ENCODE measurements at regions not wholly inside any gene's neighbourhood (a gene's known extent, or its start where the extent isn't known, plus 50 kb on each side); places are given as distances from the start of the nearest gene placed in this dataset.

DNA sequence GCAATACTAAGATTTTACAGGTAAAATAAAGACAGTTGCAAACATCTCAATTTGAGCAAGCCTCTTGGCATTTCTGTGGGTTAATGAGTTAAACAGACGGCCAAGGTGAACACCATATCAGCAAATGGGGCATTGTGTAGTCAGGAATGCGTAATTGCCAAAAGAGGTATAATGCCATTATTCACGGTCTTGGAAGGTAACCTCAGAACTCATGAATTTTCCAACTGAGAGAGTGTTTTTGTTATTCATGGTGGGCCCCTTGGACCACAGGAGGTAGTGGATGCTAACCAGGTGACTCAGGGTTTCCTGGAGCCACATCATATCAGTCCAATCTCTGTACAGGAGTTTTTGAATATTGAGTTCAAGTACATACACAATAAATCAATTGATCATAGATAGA lies 368.0 kb upstream of the TECRL start:
- ATAC-seq (ENCODE audit: insufficient read depth, low FRiP score) (no peak), DNase-seq (no peak)
- Histone ChIP-seq H3K36me3 (ENCODE audit: control insufficient read depth in 4 of 4, insufficient read depth in 4 of 4, low read length in 4 of 4) (no peaks in the 10 kb centered on the region), H3K9me3 (ENCODE audit: control insufficient read depth in 4 of 4, insufficient read depth in 3 of 4, low read length in 3 of 4) (no peaks in the 10 kb centered on the region), H3K27ac (ENCODE audit: low read depth in 1 of 2, low read length in 1 of 2) (no peak overlapping the region), H3K4me1 (ENCODE audit: control insufficient read depth in 5 of 5, insufficient read depth in 5 of 5, low read length in 5 of 5) (no peaks in the 10 kb centered on the region), H3K4me3 (no peak overlapping the region), H3K27me3 (ENCODE audit: control insufficient read depth in 3 of 3, insufficient read depth in 3 of 3, low read length in 2 of 3) (no peaks in the 10 kb centered on the region), H3K9ac (ENCODE audit: insufficient read depth in 1 of 2, low read length in 2 of 2) (no peak overlapping the region)
- WGBS, 2 donors: 85% methylated on average over 3 of the region's 3 CpGs
- TF ChIP-seq, protein P1, sequence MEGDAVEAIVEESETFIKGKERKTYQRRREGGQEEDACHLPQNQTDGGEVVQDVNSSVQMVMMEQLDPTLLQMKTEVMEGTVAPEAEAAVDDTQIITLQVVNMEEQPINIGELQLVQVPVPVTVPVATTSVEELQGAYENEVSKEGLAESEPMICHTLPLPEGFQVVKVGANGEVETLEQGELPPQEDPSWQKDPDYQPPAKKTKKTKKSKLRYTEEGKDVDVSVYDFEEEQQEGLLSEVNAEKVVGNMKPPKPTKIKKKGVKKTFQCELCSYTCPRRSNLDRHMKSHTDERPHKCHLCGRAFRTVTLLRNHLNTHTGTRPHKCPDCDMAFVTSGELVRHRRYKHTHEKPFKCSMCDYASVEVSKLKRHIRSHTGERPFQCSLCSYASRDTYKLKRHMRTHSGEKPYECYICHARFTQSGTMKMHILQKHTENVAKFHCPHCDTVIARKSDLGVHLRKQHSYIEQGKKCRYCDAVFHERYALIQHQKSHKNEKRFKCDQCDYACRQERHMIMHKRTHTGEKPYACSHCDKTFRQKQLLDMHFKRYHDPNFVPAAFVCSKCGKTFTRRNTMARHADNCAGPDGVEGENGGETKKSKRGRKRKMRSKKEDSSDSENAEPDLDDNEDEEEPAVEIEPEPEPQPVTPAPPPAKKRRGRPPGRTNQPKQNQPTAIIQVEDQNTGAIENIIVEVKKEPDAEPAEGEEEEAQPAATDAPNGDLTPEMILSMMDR (IDR thresholded peaks at IDR 0.05; ENCODE audit: control extremely low read depth, extremely low read depth): no peak

DNA sequence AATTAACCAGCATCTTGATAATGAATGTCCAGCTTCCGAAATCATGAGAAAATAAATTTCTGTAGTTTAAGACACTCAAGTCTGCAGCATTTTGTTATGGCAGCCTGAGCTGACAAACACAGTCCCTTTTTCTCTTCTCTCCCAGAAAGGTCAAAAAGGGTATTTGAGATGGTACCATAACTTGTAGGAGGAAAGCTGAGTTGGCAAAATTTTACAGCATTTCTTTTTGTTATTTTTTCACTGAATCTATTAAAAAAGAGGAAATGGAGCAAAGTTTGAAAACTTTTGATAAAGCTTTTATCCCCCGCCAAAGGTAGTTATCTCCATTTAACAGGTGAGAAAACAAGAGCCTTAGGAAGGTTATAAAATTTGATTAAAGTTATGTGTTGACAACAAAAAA lies 367.6 kb upstream of the TECRL start:
- Histone ChIP-seq H3K27ac (ENCODE audit: low read depth in 1 of 2, low read length in 1 of 2) (no peak overlapping the region), H3K36me3 (ENCODE audit: control insufficient read depth in 4 of 4, insufficient read depth in 4 of 4, low read length in 4 of 4) (no peaks in the 10 kb centered on the region), H3K27me3 (ENCODE audit: control insufficient read depth in 3 of 3, insufficient read depth in 3 of 3, low read length in 2 of 3) (no peaks in the 10 kb centered on the region), H3K9me3 (ENCODE audit: control insufficient read depth in 4 of 4, insufficient read depth in 3 of 4, low read length in 3 of 4) (no peaks in the 10 kb centered on the region), H3K4me1 (ENCODE audit: control insufficient read depth in 5 of 5, insufficient read depth in 5 of 5, low read length in 5 of 5) (no peaks in the 10 kb centered on the region), H3K9ac (ENCODE audit: insufficient read depth in 1 of 2, low read length in 2 of 2) (no peak overlapping the region), H3K4me3 (no peak overlapping the region)
- TF ChIP-seq, protein P1 (IDR thresholded peaks at IDR 0.05; ENCODE audit: control extremely low read depth, extremely low read depth): no peak
- WGBS, 2 donors: 71 to 82% methylated on average over 2 of the region's 2 CpGs
- DNase-seq (no peak), ATAC-seq (ENCODE audit: insufficient read depth, low FRiP score) (no peak)

DNA sequence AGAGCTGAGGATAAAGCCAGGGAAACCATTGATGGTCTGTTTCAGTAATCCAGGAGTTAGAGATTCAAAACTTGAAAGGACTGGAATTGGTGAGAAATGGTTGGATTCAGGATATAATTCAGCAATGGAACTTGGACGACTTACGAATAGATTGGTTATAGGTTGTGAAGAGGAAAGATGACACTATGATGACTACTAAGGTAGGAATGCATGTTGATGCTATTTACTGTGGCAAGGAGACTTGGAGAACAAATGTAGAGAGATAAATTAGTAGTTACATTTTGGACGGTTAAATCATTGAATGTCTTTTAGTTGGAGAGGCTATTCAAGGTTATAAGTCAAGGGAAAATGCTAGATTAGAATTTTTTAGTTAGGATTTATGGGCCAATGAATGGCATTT lies 365.4 kb upstream of the TECRL start:
- whole genome bisulfite sequencing, 2 donors: 89 to 92% methylated on average over 3 of the region's 3 CpGs
- no peak for ATAC-seq (ENCODE audit: insufficient read depth, low FRiP score)
- Histone ChIP-seq H3K9me3 (ENCODE audit: control insufficient read depth in 4 of 4, insufficient read depth in 3 of 4, low read length in 3 of 4) (no peaks in the 10 kb centered on the region), H3K4me1 (ENCODE audit: control insufficient read depth in 5 of 5, insufficient read depth in 5 of 5, low read length in 5 of 5) (no peaks in the 10 kb centered on the region), H3K36me3 (ENCODE audit: control insufficient read depth in 4 of 4, insufficient read depth in 4 of 4, low read length in 4 of 4) (no peaks in the 10 kb centered on the region), H3K27me3 (ENCODE audit: control insufficient read depth in 3 of 3, insufficient read depth in 3 of 3, low read length in 2 of 3) (no peaks in the 10 kb centered on the region), H3K4me3 (no peak overlapping the region), H3K9ac (ENCODE audit: insufficient read depth in 1 of 2, low read length in 2 of 2) (no peak overlapping the region), H3K27ac (ENCODE audit: low read depth in 1 of 2, low read length in 1 of 2) (no peak overlapping the region)
- TF ChIP-seq, protein P1 (IDR thresholded peaks at IDR 0.05; ENCODE audit: control extremely low read depth, extremely low read depth): no peak
- no peak for DNase-seq

DNA sequence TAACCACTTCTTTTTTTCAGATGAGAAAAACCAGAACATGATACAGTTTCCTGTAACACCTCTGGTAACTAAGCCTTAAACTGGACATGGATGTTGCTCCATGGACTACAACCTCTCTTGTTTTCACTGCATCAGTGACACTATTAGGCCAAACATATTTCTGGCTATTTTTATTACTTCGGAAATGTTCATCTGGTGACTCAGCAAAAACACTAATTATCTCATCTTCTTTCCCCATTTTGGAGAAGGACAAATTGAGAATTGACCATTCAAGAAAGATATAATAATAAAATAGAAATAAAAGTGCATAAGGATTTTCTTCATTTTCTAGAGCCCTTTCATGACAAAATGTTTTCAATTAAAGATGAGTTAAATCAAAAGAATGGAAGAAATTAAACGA lies 361.9 kb upstream of the TECRL start:
- DNase-seq (no peak), ATAC-seq (ENCODE audit: insufficient read depth, low FRiP score) (no peak)
- Histone ChIP-seq H3K9me3 (ENCODE audit: control insufficient read depth in 4 of 4, insufficient read depth in 3 of 4, low read length in 3 of 4) (no peaks in the 10 kb centered on the region), H3K27me3 (ENCODE audit: control insufficient read depth in 3 of 3, insufficient read depth in 3 of 3, low read length in 2 of 3) (no peaks in the 10 kb centered on the region), H3K9ac (ENCODE audit: insufficient read depth in 1 of 2, low read length in 2 of 2) (no peak overlapping the region), H3K27ac (ENCODE audit: low read depth in 1 of 2, low read length in 1 of 2) (no peak overlapping the region), H3K36me3 (ENCODE audit: control insufficient read depth in 4 of 4, insufficient read depth in 4 of 4, low read length in 4 of 4) (no peaks in the 10 kb centered on the region), H3K4me1 (ENCODE audit: control insufficient read depth in 5 of 5, insufficient read depth in 5 of 5, low read length in 5 of 5) (no peaks in the 10 kb centered on the region), H3K4me3 (no peak overlapping the region)
- TF ChIP-seq, protein P1 (IDR thresholded peaks at IDR 0.05; ENCODE audit: control extremely low read depth, extremely low read depth): no peak
- WGBS, 2 donors: 63 to 72% methylated on average over 2 of the region's 2 CpGs
